AG20443 (cell line): ENCODE measurements at regions not wholly inside any gene's neighbourhood (a gene's known extent, or its start where the extent isn't known, plus 50 kb on each side); places are given as distances from the start of the nearest gene placed in this dataset.

Source experiments
- DNase-seq: peaks from one replicate; pipeline ENCODE4 v3.0.0; 2012; ENCODE audit warnings: low spot score, mixed read lengths

DNA sequence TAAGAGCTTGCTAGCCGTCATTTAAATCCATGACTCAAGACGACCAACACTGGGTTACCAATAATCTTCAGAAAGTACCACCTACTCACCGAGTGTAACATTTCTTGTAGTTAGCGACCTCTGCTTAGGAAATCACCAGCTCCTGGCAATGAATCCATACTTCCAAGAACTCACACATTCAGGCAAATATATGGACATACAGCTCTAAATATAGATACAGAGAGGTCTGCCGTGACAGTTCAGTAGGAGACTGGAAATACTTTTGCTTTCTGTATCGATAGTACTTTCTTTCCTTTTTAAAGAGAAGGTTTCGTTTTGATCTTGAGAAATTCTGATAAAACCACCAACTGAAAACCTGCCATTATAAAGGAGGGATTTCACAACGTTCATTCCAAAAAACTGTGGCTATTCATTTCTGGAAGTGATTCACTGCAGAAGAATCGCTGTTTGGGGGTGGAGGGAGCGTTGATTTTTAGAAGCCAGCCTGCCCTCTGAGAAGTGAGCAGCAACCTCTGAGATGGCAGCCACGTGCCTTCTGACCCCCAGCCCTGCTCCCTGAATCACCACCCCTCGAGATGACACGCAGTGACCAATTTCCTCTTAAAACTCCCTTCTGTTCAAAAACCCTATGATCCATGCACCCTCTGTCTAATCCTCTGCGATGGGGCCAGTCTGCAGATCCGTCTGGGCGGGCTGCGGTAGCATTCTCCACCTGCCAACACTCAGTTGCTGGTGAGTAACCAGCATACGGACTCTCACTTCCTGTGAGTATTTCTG, 179.0 kb upstream of the KLF14 start:
- peak; percentile 73 for DNase-seq

DNA sequence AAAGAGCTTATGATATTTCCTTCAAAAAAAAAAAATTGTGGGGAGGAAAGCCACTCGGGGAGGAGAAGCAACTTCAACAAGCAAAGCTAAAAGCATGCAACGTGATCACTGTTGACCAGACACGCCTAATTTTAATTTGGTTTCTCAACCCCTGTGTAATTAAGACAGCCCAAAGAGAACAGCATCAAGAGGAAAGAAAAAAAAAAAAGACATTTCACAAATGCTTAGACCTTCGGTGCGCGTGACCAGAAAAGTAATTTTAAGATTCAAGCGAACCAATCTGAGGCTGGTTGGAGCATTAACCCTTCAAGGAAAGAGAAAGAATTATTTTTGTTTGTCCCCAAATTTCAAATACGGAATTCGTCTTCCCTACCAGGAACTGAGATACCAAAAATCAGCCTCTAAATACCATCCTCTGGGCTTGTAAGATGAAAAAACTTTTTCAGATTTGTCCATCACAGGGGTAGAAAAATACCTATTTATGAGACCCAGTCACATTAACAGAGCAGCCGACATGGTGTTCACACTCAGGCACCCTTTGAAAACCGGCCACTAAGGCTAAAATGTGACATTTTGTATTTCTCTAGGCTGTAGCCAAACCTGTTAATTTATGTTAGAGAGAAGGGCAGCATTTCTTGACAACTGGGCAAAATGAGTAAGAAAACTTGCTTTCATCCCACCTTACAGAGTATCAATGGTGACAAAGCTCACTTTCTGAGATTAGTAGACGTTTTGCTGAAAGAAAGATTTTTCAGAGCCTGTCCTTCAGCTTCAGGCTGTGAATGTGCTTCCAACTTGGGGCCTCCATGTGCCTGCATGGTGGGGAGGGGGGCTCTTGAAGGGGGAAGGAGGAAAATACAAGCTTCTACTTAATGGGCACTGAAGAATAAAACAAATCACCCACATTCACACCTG, 179.9 kb upstream of the KLF14 start:
- DNase-seq = no peak

DNA sequence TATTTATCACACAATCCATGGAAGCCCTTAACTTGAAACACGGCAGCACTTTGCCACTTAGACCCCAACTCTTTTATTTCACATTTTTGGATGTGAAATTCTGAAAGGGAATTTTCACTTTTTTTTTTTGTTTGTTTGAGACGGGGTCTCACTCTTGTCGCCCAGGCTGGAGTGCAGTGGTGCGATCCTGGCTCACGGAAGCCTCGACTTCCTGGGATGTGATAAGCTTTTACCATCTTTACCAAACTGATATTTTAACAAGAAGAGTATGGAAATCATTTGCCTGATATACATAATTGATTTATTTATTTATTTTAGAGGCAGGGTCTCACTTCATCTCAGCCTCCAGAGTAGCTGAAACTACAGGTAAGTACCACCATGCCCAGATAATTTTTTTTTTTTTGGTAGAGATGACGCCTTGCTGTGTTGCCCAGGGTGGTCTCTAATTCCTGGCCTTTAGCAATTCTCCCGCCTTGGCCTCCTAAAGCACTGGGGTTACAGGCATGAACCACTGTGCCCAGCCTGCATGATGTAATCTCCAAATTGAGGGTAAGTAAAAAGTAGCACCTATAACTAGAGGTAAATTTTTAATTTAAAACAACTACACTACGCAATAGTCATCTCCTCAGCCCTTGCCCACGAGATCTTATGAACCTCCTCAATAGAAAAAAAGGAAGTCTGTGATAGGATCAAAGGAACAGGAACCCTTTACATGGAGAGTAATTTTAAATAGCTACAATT, 180.7 kb upstream of the KLF14 start:
- DNase-seq = no peak

- no peak for DNase-seq
Measured at GRCh38 chr7:130917669-130918128, 183.7 kb upstream of the KLF14 start.

GRCh38 chr7:130918129-130919052, 184.4 kb upstream of the KLF14 start:
- no peak for DNase-seq

DNA sequence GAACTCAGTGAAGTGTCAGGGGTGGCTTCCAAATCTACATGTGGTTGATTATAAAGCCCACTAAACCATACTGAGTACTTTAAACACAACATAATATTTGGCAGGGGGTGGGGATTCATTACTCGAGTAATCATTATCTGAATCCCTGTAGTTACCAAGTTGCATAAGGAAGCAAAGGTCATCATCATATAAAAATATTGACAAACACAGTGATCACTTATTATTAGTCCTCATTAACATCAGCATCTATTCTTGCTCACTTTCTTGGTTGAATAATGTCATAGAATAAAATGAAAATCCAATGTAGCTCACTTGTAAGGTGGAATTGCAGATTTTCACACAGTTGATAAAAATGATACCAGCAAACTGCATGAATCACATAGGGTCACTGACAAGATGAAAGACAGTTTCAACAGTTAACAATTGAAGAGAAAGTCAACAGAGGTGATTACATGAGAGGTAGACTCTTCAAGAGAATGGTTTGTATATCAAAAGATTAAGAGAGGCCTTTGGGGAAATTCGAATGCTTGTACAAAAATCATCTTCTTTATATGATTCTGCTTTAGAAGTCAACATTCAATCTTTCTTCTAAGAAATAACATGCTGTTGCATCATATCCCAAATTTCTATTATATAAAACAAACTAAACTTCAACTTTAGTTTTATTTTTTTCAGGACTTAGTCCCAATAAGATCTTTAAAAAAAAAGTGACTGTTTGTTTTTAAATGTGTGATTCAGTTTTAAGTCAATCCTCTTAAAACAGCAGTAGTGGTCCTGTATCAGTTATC, 185.5 kb upstream of the KLF14 start:
- no peak for DNase-seq

GRCh38 chr7:130920122-130920521, 186.1 kb upstream of the KLF14 start:
- DNase-seq = no peak

- DNase-seq = peak; percentile 56
Measured at GRCh38 chr7:130921391-130922180, 187.6 kb upstream of the KLF14 start.

DNA sequence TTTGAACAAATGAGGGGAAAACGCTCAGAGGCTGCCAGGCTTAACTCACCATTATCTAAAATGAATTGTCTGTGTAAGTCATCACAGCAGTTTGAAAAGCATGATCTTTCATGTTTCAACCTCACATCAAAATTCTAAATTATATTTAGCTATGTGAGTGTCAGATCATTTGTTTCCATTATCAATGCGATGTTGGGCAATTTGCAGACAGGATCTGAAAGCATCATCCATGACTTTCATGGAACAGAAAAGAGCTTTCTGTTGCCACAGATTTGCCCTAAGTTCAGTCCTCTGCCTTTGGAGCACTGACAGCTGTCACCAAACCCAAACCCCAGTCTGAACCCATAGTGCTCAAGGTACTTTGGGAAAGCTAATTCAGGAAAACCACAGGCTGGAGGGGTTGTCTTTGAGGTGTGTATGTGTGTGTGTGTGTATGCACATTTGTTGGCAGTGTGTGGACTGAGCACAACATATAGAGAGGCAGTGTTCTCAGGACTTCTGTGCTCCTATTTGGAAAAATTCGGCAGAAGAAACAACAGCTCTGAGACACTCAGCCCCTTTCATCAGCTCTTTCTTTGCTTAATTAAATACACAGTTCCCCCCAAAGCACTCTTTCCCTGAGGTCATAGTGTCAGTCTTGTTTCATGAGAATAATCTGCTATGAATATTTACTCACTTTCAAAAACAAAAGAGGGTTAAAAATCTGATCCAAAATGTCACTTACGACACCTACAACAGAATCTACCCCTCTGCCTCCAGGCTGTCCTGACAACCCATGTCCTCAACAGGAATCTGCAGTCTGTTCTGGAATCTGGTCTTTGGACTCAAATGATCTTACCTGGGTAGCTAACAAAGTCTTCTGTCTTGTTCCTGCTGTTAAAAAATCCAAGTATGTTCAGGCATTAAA, 188.5 kb upstream of the KLF14 start:
- no peak for DNase-seq

GRCh38 chr7:130923365-130923764, 189.4 kb upstream of the KLF14 start:
- DNase-seq = no peak

DNA sequence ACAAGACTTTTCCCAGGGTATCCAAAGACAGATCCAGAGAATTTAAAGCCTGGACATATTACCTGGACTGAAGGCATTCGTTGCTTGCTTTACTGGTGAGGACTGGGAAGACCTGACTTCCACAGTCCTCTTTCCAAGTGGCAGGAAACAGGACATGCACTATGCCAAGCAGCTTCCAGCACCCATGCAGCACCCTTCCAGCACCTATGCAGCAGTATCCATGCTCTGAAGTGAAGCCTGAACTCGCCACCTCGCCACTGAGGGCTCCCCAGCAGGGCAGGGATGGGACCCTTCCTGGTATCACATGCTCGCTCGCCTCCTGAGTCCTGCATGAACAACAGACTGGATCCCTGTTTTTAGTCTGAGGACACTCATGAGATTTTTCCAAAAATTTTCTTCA, 189.9 kb upstream of the KLF14 start:
- DNase-seq = no peak

- no peak for DNase-seq
Measured at GRCh38 chr7:130925136-130925794, 191.3 kb upstream of the KLF14 start.

- DNase-seq = no peak
Measured at GRCh38 chr7:130926001-130926691, 192.1 kb upstream of the KLF14 start.

DNA sequence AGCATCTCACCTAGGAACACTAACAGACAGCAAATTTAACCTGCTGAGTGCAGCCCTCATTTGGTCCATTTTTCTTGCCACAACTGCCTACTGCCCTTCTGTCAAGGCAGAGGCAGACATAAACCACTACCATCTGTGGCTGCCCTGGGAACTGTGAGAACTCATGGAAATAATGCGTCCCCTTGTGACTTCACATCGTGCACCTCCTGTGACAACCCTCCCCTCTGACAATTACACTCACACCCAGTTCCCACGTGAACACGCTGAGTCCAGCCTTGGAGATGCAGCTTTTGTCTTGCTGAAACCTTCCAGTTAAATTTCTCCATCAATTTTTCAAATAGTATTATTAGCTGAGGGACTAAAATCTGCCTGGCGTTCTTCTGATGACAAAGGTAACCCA, 193.1 kb upstream of the KLF14 start:
- DNase-seq = no peak

DNA sequence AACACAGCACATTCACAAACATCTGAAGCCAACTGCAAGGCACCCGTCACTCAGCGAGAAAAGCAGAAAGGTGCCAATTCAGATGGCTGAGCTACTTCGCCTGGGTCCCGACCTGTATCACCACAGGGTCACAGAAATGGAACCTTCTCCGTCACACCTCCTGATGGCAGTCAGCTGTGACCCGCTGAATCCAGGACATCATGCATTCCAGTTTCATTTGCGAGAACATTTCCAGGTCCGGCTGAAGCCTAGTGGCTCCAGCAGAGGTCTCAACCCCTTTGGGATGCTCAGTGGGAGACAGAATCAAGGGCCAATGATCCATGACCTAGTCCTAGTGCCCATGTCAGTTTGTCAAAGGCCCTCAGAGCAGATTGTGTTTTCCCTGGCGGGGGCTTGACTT, 193.6 kb upstream of the KLF14 start:
- DNase-seq = no peak

DNA sequence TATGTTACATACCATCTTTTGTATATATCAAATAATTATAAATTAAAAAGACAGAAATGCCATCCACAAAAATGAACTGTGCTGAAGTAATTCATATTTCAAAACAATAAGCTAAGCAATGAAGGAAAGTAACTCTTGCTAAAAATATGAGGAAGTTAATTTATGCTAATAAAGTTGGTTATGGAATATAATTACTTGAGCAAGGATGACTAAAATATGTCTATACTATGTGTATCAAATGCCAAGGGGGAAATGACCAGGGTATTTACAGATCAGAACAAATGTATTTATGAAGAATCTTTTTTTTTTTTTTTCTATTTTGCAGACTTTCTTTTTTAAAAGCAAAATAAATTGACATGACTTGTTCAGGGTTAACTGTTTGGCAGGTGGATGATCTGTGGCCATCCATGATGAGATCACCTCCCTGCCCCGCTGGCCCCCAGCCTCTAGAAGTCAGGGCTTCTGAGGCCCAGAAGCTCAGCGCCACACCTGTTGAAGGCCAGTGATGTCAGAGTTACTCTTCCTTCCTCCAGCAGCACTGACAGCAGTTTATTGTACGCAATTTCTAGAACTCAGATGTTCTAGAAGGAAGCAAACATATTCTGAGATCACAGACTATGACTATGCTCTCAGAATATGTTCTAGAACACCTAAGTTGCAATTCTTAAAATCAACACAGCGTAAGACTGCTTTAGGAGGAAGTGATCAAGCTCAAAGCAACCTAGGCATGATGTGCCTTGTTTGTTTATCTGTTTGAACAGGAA, 196.1 kb upstream of the KLF14 start:
- DNase-seq = no peak

DNA sequence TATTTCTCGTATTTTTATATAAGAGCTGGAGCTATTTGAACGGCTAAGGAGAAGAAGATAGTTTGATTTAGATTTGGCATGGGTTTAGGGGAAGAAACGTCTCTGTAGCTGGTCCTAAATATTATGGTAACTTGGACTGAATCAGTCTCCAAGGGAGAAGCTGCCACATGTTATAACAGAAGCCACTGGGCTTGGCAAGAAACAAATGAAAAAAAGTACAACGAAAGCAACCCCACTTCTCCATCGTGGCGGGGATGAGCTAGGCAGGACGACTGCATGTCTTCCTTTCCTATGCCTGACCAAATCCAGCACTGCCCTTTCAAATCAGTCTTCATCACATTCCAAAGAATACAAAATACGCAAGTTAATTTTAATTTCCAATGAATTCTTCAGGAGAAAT, 196.7 kb upstream of the KLF14 start:
- no peak for DNase-seq
